Upper lobe of right lung (tissue), 1 donor: ENCODE measurements at regions not wholly inside any gene's neighbourhood (a gene's known extent, or its start where the extent isn't known, plus 50 kb on each side); places are given as distances from the start of the nearest gene placed in this dataset.
"Not testable (repeated sequence)": the region's sequence is repeated elsewhere in the genome, so short reads cannot be mapped to it uniquely, and the experiment has no call there.

Experiments used
- ATAC-seq: fragments of 200-7000 bp; cut with Tn5 transposase; one replicate; pipeline ENCODE4 v1.9.1; 2020; ENCODE audit warnings: mild to moderate bottlenecking, moderate library complexity
- DNase-seq: peaks from one replicate; pipeline ENCODE4 v3.0.0-alpha.2; 2020
- H3K27ac ChIP-seq: fragments of 200-600 bp; one replicate; pipeline ENCODE4 v1.8.0; 2022
- H3K27me3 ChIP-seq: fragments of 200-600 bp; one replicate; pipeline ENCODE4 v1.8.0; 2022; ENCODE audit warnings: mild to moderate bottlenecking
- H3K36me3 ChIP-seq: fragments of 200-600 bp; one replicate; pipeline ENCODE4 v1.8.0; 2022
- H3K4me1 ChIP-seq: fragments of 200-600 bp; one replicate; pipeline ENCODE4 v1.8.0; 2022
- H3K4me3 ChIP-seq: fragments of 200-600 bp; one replicate; pipeline ENCODE4 v1.8.0; 2022; ENCODE audit warnings: mild to moderate bottlenecking
- H3K9me3 ChIP-seq: fragments of 200-600 bp; one replicate; pipeline ENCODE4 v1.8.0; 2022
- CTCF ChIP-seq: fragments of 200-600 bp; IDR thresholded peaks from one replicate; pipeline ENCODE4 v1.8.0; 2022; ENCODE audit warnings: antibody characterized with exemption
- intact Hi-C: fragments of 100-400 bp; cut with DNase I; formaldehyde crosslinking; loops from one replicate; pipeline ENCODE4 v1.11.0; 2022
- donor health status: DM: no; HTN: yes; CAD: no; lungs with severe emphysema.

DNA sequence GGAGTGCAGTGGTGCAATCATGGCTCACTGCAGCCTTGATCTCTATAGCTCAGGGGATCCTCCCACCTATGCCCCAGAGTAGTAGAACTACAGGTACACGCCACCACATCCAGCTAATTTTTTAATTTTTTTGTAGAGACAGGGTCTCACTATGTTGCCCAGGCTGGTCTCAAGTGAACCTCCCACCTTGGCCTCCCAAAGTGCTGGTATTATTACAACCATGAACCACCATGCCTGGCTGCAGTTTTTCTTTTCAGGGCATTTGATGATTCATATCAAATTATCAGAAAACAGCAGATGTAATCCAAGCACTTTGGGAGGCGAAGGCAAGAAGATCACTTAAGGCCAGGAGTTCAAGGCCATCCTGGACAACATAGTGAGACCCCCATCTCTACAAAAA is 88.4 kb upstream of the JARID2 start:
- Histone ChIP-seq H3K4me1 (no peaks in the 10 kb centered on the region), H3K27me3 (no peaks in the 10 kb centered on the region), H3K9me3 (no peaks in the 10 kb centered on the region), H3K27ac (no peak overlapping the region), H3K4me3 (no peak overlapping the region), H3K36me3 (no peaks in the 10 kb centered on the region)
- ATAC-seq (no peak), DNase-seq (no peak)
- intact Hi-C loops = no loop called here
- no peak for TF ChIP-seq CTCF

DNA sequence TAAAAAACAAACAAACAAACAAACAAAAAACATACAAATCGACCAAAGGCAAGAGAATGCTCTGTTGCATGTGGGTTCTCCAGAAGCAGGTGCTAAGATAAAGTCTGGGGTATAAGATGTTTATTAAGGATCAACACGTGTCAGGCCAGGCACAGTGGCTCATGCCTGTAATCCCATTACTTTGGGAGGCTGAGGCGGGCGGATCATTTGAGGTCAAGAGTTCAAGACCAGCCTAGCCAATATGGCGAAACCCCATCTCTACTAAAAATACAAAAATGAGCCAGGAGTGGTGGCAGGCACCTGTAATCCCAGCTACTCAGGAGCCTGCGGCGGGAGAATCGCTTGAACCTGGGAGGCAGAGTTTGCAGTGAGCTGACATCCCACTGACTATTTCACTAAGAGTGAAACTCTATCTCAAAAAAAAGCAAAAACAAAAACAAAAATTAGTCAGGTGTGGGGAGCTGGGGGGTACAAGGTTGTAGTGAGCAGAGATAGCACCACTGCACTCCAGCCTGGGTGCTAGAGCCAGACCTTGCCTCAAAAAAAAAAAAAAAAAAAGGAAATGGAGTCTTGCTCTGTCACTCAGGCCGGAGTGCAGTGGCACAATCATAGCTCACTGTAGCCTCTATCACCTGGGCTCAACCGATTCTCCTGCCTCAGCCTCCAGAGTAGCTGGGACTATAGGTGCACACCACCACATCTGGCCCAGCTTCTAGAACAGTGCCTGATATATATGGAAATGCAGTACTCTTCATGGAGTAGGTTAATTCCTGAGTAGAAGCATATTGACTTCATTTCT is 86.8 kb upstream of the JARID2 start:
- no peaks in the 10 kb centered on the region for H3K4me1 ChIP-seq
- intact Hi-C loops = no loop called here
- H3K27me3 ChIP-seq = no peaks in the 10 kb centered on the region
- no peaks in the 10 kb centered on the region for H3K36me3 ChIP-seq
- no peak overlapping the region for H3K27ac ChIP-seq
- no peak overlapping the region for H3K4me3 ChIP-seq
- no peaks in the 10 kb centered on the region for H3K9me3 ChIP-seq
- DNase-seq = no peak
- no peak for ATAC-seq
- no peak for TF ChIP-seq CTCF

DNA sequence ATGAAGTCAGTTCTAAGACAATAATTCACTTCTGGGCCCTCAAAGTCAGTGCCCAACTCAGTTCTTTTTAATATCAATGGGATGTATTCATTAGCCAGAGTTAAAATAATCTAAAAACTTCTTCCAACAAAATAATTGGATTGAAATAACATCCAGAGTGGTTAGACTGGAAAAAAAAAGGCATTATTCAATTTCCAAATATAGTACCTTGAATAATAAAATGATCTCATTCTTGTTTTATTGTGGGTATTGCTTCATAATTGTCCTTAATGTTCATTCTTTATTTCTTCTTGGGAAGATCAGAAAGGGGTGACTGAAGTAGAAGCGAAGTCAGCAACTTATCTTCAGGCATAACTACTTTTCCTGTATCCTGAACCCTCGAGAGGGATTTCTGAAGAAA is 85.1 kb upstream of the JARID2 start:
- H3K36me3 ChIP-seq = no peaks in the 10 kb centered on the region
- TF ChIP-seq CTCF = no peak
- DNase-seq (no peak), ATAC-seq (no peak)
- no peak overlapping the region for H3K27ac ChIP-seq
- no peaks in the 10 kb centered on the region for H3K4me1 ChIP-seq
- no peaks in the 10 kb centered on the region for H3K27me3 ChIP-seq
- intact Hi-C loops = no loop called here
- H3K4me3 ChIP-seq = no peak overlapping the region
- no peaks in the 10 kb centered on the region for H3K9me3 ChIP-seq

GRCh38 chr6:15164855-15165254 is 81.0 kb upstream of the JARID2 start:
- H3K9me3 ChIP-seq, H3K4me1 ChIP-seq, H3K36me3 ChIP-seq, H3K4me3 ChIP-seq, ATAC-seq, H3K27ac ChIP-seq, H3K27me3 ChIP-seq, DNase-seq, intact Hi-C loops: not testable (repeated sequence)

GRCh38 chr6:15166121-15166520 is 79.7 kb upstream of the JARID2 start:
- TF ChIP-seq CTCF = no peak
- Histone ChIP-seq H3K27me3 (no peaks in the 10 kb centered on the region), H3K4me3 (no peak overlapping the region), H3K9me3 (no peaks in the 10 kb centered on the region), H3K4me1 (no peaks in the 10 kb centered on the region), H3K36me3 (no peaks in the 10 kb centered on the region), H3K27ac (no peak overlapping the region)
- DNase-seq (no peak), ATAC-seq (no peak)
- intact Hi-C loops = no loop called here

GRCh38 chr6:15170126-15170525 is 75.7 kb upstream of the JARID2 start:
- H3K4me3 ChIP-seq = no peak overlapping the region
- H3K36me3 ChIP-seq = no peaks in the 10 kb centered on the region
- ATAC-seq (no peak), DNase-seq (no peak)
- no peaks in the 10 kb centered on the region for H3K4me1 ChIP-seq
- no peak for TF ChIP-seq CTCF
- intact Hi-C loops = no loop called here
- H3K27ac ChIP-seq = no peak overlapping the region
- no peaks in the 10 kb centered on the region for H3K27me3 ChIP-seq
- H3K9me3 ChIP-seq = no peaks in the 10 kb centered on the region
